Muscle of leg (tissue), 3 donors: ENCODE measurements at regions not wholly inside any gene's neighbourhood (a gene's known extent, or its start where the extent isn't known, plus 50 kb on each side); places are given as distances from the start of the nearest gene placed in this dataset.

Source experiments
- DNase-seq: peaks from one replicate; pipeline ENCODE4 v3.0.0; 2013
- H3K27ac ChIP-seq: one replicate; pipeline ENCODE4 v1.5.1; 2013; ENCODE audit warnings: mild to moderate bottlenecking, low read length, control low read depth
- H3K27me3 ChIP-seq: one replicate; pipeline ENCODE4 v1.6.1; 2013; ENCODE audit warnings: low read length; ENCODE audit not compliant: control insufficient read depth, insufficient read depth
- H3K36me3 ChIP-seq: one replicate; pipeline ENCODE4 v1.6.1; 2013; ENCODE audit warnings: low read length; ENCODE audit not compliant: control insufficient read depth, insufficient read depth
- H3K4me1 ChIP-seq: one replicate; pipeline ENCODE4 v1.6.1; 2013; ENCODE audit warnings: low read length; ENCODE audit not compliant: control insufficient read depth, insufficient read depth
- H3K4me3 ChIP-seq: one replicate; pipeline ENCODE4 v1.5.1; 2013; ENCODE audit warnings: low read length, control low read depth
- H3K9me3 ChIP-seq: replicated peaks from 2 replicates; pipeline ENCODE4 v1.6.1; 2013; ENCODE audit warnings: low read depth, low read length; ENCODE audit not compliant: control insufficient read depth
- WGBS: methylation state at CpG from one replicate; pipeline ENCODE4 v1.1.5; 2013; ENCODE audit warnings: missing lambda C conversion rate; ENCODE audit not compliant: insufficient coverage; 5-methylcytosine and 5-hydroxymethylcytosine counted together

- Histone ChIP-seq H3K36me3 (no peaks in the 10 kb centered on the region), H3K27ac (no peak overlapping the region), H3K27me3 (no peaks in the 10 kb centered on the region), H3K4me1 (peaks cover 25% of the 10 kb centered on the region), H3K9me3 (peaks cover 25% of the 10 kb centered on the region), H3K4me3 (no peak overlapping the region)
- 100% methylated on average over 2 of the region's 6 CpGs for WGBS
- no peak for DNase-seq
Measured at GRCh38 chr6:159373670-159374069, 204.5 kb downstream of the FNDC1 start.

DNA sequence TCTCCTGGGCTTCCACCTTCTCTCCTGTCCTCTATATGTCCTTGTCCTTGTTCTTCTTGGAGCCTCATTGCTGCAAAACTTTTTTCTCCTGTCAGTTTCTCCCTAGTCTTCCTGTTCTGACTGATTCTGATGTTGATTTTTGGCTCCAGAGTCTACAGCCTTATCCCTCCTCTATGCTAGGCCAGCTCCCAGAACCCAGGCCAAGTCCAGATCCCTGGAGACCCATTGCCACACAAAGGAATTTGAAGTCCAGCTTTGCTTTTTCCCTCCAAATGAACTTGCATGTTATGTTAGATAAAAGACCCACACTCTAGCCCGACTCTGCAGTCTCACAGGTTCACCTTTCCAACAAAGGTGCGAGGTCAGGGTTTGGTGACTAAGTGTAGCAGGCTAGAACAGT, 203.1 kb downstream of the FNDC1 start:
- no peaks in the 10 kb centered on the region for H3K36me3 ChIP-seq
- no CpG with 5 or more reads among the region's 2 CpGs for WGBS
- H3K27ac ChIP-seq, result no peak overlapping the region
- no peak for DNase-seq
- peaks cover 25% of the 10 kb centered on the region for H3K9me3 ChIP-seq
- H3K4me1 ChIP-seq, result peaks cover 19% of the 10 kb centered on the region
- H3K27me3 ChIP-seq, result no peaks in the 10 kb centered on the region
- no peak overlapping the region for H3K4me3 ChIP-seq

- Histone ChIP-seq H3K27me3 (no peaks in the 10 kb centered on the region), H3K4me1 (peaks cover 26% of the 10 kb centered on the region), H3K4me3 (no peak overlapping the region), H3K9me3 (no peaks in the 10 kb centered on the region), H3K36me3 (no peaks in the 10 kb centered on the region), H3K27ac (peak overlapping the region; percentile 62)
- DNase-seq, result peak; percentile 73
- WGBS, result 60% methylated on average over 2 of the region's 4 CpGs
Measured at GRCh38 chr6:159360306-159360705, 191.1 kb downstream of the FNDC1 start.

DNA sequence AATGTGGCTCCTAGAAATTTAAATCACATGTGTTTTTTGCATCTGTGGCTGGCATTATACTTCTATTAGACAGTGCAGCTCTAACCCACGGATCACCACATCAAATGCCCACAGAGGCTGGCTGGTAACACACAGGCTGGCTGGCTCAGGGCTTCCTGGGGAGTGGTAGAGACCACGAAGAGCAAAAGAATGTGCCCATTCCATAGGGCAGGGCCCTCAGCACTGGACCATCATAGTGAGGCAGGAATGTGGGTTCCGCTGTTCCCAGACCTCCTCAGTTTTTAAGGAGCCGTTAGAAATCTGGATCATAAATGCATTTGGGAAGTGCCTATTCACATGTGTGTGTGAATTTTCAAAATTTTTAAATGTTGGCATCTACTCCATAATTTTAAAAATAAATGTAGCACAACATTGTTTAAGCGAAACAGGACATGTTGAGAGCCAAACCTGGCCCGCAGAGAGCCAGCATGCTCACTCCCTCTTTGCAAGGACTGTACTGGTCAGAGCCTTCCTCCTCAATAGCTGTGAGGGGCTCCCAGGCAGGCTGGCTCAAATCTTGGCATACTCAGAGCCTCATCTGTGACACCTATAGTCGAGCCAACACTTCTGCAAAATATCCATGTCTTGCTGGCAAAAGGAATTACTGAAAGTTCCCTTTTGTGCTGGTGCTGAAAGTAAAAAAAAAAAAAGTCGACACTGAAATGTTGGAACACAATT, 190.5 kb downstream of the FNDC1 start:
- Histone ChIP-seq H3K27me3 (no peaks in the 10 kb centered on the region), H3K9me3 (no peaks in the 10 kb centered on the region), H3K36me3 (no peaks in the 10 kb centered on the region), H3K4me1 (peaks cover 26% of the 10 kb centered on the region), H3K27ac (peak overlapping the region; percentile 62), H3K4me3 (no peak overlapping the region)
- WGBS, result 72% methylated on average over 4 of the region's 8 CpGs
- peak; percentile 81 for DNase-seq

DNA sequence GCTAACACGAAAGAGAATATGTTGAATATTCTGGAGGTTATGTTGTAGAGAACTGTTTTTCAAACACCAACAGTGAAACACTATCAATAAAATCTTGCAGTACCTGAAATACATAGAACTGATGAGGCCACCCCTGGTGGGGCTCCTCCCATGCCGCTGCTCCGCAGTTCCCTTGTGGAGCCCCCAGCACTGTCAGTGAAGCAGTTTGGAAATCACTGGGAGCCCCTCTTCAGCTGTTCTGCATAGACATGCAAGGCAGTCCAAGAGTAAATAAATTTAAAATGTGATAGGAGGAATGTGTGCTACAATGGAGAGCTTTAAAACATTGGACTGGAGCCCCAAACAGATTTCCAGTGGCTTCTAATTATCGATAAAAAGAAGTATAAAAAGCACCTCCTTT, 189.4 kb downstream of the FNDC1 start:
- Histone ChIP-seq H3K9me3 (no peaks in the 10 kb centered on the region), H3K4me3 (no peak overlapping the region), H3K4me1 (peaks cover 26% of the 10 kb centered on the region), H3K36me3 (no peaks in the 10 kb centered on the region), H3K27me3 (no peaks in the 10 kb centered on the region), H3K27ac (peak overlapping the region; percentile 29)
- DNase-seq, result peak; percentile 47
- WGBS, result 60% methylated on average over 1 of the region's 4 CpGs

DNA sequence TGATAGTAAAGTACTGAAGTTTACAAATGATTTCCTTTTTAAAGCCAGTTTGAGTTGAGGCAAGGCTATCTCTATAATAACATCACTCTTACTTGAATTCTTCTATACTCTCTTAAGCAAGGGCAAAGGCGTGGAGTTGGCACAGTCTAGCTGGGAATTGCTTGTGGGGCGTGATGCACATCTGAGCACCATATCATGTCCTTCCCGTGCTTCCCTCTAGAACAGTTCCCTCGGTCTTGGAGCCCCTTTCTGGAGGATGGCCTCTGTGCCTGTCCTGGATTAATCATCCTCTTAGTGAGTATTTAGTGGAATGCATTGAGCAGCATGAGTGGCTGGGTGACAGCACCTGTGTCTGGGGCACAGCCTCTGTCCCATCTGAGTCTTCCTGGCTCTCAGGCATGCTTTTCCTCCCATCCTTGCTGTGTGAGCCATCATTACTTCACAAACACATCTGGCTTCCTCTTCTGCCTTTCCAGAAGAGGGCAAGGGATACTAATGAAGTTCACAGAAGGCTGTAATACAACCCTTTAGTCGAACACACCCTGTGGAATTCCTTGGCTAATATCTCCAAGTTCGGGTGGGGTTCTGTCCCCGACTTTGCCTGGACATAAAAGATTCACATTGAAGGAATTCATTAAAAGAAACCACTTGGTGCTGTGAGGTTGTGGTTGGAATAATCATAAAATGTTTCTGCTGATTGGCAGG, 188.2 kb downstream of the FNDC1 start:
- H3K9me3 ChIP-seq, result no peaks in the 10 kb centered on the region
- 35% methylated on average over 5 of the region's 7 CpGs for WGBS
- H3K4me3 ChIP-seq, result no peak overlapping the region
- H3K27me3 ChIP-seq, result no peaks in the 10 kb centered on the region
- peak; percentile 71 for DNase-seq
- H3K4me1 ChIP-seq, result peaks cover 26% of the 10 kb centered on the region
- H3K27ac ChIP-seq, result no peak overlapping the region
- no peaks in the 10 kb centered on the region for H3K36me3 ChIP-seq

DNA sequence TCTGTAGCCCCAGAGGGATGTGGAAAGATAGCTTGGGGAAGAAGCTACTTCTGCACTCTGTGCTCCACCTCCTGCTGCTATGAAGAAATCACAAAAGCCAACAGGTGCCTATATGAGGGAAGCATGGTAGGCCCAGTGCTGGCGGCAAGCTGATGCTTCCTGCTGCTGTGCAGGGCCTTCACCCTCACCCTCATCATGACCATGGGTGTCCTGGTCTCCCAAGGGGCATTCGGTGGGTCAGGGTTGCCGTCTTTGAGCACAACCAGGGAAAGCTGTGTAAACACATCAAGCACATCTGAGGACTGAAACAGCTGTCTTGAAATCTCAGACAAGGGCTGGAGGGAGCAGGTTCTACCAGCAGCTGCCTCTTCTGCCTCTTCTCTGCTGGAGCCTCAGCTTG, 184.0 kb downstream of the FNDC1 start:
- H3K4me3 ChIP-seq, result no peak overlapping the region
- no peak overlapping the region for H3K27ac ChIP-seq
- 83% methylated on average over 3 of the region's 3 CpGs for WGBS

DNA sequence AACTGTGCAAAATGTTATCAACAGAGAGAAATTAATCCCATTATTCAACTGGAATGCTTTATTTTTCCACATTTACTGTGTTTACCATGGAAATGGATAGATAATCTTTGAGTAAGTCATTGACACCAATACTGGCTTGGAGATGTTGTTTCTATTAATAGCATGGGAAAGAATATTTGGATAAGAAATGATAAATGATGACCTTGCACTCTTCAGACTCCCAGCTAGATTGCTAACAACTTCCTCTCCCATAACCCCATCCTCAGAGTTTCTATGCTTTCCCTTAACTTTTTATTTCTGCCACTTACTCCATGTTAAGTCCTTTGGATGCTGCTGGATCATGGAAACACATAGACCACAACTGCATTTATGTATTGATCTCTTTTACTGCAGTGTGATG, 182.5 kb downstream of the FNDC1 start:
- Histone ChIP-seq H3K27ac (no peak overlapping the region), H3K36me3 (no peaks in the 10 kb centered on the region), H3K9me3 (no peaks in the 10 kb centered on the region), H3K27me3 (no peaks in the 10 kb centered on the region), H3K4me3 (no peak overlapping the region), H3K4me1 (no peaks in the 10 kb centered on the region)
- no peak for DNase-seq

More for the DNA sequence above, 184.0 kb downstream of the FNDC1 start:
- Histone ChIP-seq H3K4me1 (peaks cover 9% of the 10 kb centered on the region), H3K27me3 (no peaks in the 10 kb centered on the region), H3K9me3 (no peaks in the 10 kb centered on the region), H3K36me3 (no peaks in the 10 kb centered on the region)
- DNase-seq, result no peak

DNA sequence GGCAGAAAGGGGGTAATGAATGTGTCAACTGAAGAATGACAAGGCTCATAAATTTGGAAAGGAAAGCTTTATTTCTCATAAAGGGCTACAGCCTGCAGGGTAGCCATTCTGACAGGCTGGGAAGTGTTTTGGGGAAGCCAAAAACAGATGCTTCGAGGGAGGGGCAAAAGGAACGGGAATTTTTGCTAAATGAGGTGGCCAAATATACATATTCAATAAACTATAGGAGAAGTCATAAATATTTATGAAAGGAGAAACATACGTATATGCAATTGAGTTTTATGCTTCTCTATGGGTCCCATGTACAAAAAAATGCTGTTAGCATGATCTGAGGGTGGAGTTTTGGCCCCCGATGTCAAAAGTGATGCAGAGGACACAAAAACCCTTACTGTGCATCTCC, 180.7 kb downstream of the FNDC1 start:
- Histone ChIP-seq H3K9me3 (no peaks in the 10 kb centered on the region), H3K27me3 (no peaks in the 10 kb centered on the region), H3K4me1 (no peaks in the 10 kb centered on the region), H3K36me3 (no peaks in the 10 kb centered on the region), H3K4me3 (no peak overlapping the region), H3K27ac (no peak overlapping the region)
- no peak for DNase-seq
- no CpG with 5 or more reads among the region's 4 CpGs for WGBS

DNA sequence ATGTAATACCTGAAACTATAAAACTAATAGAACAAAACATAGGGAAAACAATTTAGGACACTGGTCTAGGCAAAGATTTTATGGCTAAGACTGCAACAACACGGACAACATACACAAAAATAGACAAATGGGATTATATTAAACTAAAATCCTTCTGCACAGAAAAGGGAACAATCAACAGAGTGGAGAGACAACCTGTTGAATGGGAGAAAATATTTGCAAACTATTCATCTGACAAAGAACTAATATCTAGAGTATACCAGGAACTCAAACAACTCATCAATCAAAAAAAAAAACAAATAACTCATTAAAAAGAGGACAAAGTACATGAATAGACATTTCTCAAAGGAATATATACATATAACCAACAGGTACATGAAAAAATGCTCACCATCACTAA, 174.5 kb downstream of the FNDC1 start:
- no peak overlapping the region for H3K4me3 ChIP-seq
- no peaks in the 10 kb centered on the region for H3K4me1 ChIP-seq
- no peak overlapping the region for H3K27ac ChIP-seq
- WGBS, result no CpG with 5 or more reads among the region's 1 CpG
- DNase-seq, result no peak
- no peaks in the 10 kb centered on the region for H3K27me3 ChIP-seq
- H3K9me3 ChIP-seq, result peaks cover 7% of the 10 kb centered on the region
- H3K36me3 ChIP-seq, result no peaks in the 10 kb centered on the region
